HG03103 (cell line): ENCODE measurements at regions not wholly inside any gene's neighbourhood (a gene's known extent, or its start where the extent isn't known, plus 50 kb on each side); places are given as distances from the start of the nearest gene placed in this dataset.

Source experiments
- ATAC-seq: cut with Tn5 transposase; IDR thresholded peaks from one replicate; pipeline ENCODE4 v1.9.1; 2021; ENCODE audit warnings: low read depth; ENCODE audit not compliant: unreplicated experiment

DNA sequence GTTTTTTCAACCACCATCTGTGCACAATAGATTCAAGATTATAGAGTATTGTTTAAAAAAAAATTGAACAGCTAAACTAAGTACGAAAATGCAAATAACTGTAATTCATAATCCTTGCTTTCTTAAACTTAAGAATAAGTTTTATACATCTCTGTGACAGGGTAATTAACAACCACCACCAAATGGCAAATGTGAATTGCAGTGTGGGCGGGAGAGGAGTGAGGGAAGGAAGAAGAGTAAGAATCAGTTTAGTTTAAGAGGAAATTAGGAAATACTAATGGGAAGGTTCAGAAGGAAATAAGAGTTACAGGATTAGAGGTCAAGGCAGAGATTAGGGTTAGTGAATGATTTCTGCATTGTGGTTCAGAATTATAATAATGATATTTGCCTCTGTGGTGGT, 430.9 kb downstream of the SPRY1 start:
- no peak for ATAC-seq

- ATAC-seq: no peak
Measured at GRCh38 chr4:123830930-123831329, 434.3 kb downstream of the SPRY1 start.

GRCh38 chr4:123832173-123833026, 435.8 kb downstream of the SPRY1 start:
- ATAC-seq: no peak

GRCh38 chr4:123833171-123833643, 436.6 kb downstream of the SPRY1 start:
- no peak for ATAC-seq

- ATAC-seq: no peak
Measured at GRCh38 chr4:123835831-123836590, 439.4 kb downstream of the SPRY1 start.

DNA sequence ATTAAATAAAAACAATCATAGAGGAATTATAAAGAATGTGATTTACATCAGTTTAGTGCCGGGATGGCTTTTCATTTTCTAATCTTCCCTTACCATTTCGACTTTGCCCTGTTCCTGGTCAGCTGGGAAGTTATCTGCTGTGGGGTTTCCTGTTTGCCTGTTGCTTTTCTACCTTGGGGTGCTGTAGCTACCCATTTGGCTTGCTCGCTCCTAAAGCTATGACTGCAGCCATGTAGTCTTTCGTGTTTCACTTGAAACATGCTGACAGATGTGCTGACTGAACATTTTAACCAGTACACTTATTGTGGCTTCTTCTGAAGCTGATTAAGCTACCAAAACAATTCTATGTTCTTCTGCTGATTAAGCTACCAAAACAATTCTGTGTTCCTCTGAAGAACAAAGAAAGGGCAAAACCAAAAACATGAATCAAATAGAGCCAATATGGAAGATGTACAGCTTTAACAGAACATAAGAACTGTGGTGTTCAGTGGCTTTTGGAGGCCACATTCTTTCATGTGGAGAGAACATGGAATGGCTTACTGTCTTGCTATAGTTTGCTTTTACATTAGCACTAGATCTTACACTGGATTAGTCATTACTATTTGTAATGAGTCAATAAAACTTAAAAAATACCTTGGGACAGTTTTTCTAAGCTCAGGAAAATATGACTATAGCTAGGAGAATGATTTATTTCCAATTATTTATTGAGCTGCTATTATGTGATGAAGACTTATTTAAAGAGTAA, 440.4 kb downstream of the SPRY1 start:
- ATAC-seq: no peak

DNA sequence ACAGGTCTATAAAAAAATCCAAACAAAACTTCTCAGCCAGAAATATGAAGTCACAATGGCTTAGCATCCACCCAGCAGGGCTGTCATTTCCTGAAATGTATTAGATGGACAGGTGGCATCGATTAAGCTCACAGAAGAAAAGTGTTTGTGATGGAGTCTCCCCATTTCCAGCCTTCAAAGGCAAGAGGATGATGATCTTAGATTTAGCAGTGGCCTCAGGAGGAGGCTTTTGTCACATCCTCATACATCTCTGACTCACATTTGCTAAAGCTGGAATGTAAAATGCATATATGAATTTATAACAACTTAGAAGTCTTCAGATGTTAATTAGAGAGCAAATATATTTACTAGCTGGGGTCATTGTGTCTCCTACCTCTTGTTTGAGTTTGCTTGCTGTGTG, 441.9 kb downstream of the SPRY1 start:
- no peak for ATAC-seq

- no peak for ATAC-seq
Measured at GRCh38 chr4:123840197-123840596, 443.6 kb downstream of the SPRY1 start.

DNA sequence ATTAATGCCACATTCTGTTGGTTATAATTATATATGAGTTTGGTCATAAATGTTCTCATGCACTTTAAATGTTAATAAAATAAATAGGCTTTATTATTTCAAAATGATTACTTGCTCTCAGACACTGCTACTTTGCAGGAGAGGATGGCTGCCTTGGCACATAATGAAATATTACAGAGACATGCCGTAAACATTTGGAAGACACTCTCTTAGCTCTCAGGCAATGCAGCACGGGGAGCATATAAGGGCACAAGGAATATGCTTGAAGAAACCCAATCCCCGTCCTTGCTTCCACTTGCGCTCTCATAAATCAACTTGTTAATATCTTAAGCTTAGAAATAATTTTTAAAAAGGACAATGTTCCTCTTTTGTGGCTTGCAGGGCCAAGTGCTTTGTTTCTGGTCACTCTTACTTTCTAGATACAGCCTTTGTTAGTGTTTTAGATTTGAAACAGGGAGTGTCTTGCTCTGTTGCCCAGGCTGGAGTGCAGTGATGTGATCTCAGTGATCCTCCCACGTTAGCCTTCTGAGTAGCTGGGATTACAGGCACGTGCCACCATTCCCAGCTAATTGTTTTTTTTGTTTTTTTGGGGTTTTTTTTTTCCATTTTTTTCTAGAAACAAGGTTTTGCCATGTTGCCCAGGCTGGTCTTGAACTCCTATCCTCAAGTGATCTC, 445.0 kb downstream of the SPRY1 start:
- no peak for ATAC-seq

- no peak for ATAC-seq
Measured at GRCh38 chr4:123843137-123843536, 446.5 kb downstream of the SPRY1 start.

DNA sequence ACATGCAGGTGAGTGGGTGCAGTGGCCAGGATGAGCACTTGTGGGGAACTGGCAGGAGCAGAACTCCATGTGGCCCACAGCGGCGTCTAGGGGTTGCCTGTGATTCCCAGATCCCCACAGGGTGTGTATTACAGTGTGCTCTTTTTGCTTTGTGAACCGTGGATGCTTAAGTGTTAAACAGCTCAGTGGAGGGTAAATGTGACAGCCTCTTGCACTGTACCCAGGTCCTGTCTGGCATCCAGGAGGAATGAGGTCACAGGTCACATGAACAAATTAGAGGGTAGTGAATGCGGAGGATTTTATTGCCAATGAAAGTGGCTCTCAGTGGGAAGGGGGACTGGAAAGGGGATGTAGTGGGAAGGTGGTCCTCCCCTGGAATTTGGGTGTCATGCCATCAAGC, 447.8 kb downstream of the SPRY1 start:
- ATAC-seq: no peak

DNA sequence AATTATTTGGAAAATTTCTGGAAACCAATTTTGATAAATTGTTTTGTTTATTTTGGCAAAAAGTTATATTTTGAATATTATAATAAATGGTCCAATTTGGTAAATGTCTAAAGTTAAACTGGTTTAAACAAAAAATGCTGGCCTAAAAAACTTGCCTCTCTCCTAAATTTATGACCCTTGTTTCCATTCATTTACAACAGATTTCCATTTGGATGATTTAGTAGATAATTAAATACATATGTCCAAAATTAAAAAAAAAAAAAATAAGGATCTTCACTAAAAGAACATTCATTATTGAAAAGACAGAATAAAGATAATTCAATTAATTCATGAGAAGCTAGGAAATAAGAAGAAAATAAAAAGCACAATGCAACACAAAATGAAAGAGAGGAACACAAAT, 449.5 kb downstream of the SPRY1 start:
- no peak for ATAC-seq

GRCh38 chr4:123846561-123846960, 450.0 kb downstream of the SPRY1 start:
- no peak for ATAC-seq

GRCh38 chr4:123848606-123849005, 452.0 kb downstream of the SPRY1 start:
- ATAC-seq: no peak

DNA sequence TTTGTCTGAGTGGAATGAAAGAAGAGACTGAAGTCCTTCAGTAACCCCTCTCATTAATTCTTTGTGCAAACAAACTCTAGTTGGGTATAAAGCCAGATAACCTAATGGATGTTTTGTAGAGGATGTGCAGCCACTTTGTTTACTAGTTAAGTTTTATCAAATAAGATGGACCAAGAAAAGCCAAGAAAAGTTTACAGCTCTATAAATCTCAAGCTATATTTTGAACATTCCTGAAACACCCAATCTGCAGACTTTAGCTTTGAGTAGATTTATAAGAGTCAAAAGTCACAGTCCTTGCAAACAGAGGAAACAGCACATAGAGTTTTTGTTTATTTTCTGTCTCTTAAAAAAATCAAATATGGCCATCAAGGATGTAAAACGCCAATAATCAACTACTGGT, 452.9 kb downstream of the SPRY1 start:
- no peak for ATAC-seq

DNA sequence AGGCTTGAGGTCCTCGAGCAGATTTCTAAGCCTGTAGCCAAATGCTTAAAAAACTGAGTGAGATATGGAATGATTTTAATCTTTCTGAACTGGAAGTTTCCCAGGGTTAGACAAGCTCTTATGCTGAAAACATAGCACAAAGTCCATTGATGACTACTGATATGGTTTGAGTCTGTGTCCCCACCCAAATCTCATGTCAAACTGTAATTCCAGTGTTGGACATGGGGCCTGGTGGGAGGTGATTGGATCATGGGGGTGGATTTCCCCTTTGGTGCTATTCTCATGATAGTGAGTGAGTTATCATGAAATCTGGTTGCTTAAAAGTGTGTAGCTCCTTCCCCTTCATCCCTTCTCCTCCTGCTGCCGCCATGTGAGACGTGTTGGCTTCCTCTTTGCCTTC, 454.9 kb downstream of the SPRY1 start:
- ATAC-seq: no peak

DNA sequence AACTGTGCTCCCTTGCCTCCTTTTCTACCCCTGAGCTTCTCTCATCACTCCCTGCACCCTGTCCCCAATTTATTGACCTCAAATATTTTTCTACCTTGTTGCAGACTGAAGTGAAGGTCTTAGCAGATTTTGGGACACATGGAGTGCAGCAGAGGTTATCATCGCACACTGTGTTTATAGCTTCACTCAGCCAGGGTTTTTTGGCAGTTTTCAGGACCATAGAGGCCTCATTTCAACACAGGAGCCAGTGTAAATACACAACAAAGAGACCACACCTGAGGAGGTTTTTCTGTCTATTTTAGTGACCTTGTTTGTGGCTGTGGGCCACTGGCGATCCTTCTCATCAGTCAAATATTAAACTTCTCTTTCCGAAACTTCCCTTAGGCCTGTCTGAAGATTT, 457.1 kb downstream of the SPRY1 start:
- no peak for ATAC-seq

- ATAC-seq: no peak
Measured at GRCh38 chr4:123856689-123857545, 460.3 kb downstream of the SPRY1 start.

DNA sequence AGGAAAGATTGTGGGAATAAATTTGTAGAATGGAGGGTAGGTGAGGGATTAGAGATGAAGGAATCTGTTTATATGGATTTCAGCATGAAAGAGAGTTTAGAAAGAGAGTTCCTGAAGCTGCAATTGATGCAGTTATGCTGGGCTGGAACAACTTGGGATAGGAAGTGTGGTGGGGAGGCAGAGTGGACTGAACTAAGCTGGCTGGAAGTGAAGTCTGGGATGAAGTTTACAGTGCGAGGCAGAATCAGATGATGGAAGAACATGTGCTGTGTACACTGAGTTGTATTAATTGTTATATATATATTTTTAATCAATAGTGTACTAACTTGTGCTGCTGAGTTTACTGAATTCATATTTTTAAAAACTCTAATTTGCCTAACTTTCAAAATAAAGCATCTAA, 461.9 kb downstream of the SPRY1 start:
- no peak for ATAC-seq

- no peak for ATAC-seq
Measured at GRCh38 chr4:123862812-123863211, 466.2 kb downstream of the SPRY1 start.
